Skeletal muscle cell (primary cell): ENCODE measurements at regions not wholly inside any gene's neighbourhood (a gene's known extent, or its start where the extent isn't known, plus 50 kb on each side); places are given as distances from the start of the nearest gene placed in this dataset.
A peak's percentile ranks its signal among the peaks of the same experiment; 100 is the strongest.
"Not testable (repeated sequence)": the region's sequence is repeated elsewhere in the genome, so short reads cannot be mapped to it uniquely, and the experiment has no call there.

Source experiments
- DNase-seq: peaks from one replicate; pipeline ENCODE4 v3.0.0-alpha.2; 2010; ENCODE audit warnings: low read depth
- H3K4me3 ChIP-seq: 2 replicates; pipeline ENCODE4 v1.5.1; 2011; ENCODE audit warnings: low read depth, mild to moderate bottlenecking, control low read depth, low read length, moderate library complexity

GRCh38 chr5:20972419-20972925 is 984.5 kb upstream of the CDH18 start:
- peak; percentile 24 for DNase-seq
- peak overlapping the region; percentile 38 for H3K4me3 ChIP-seq

DNA sequence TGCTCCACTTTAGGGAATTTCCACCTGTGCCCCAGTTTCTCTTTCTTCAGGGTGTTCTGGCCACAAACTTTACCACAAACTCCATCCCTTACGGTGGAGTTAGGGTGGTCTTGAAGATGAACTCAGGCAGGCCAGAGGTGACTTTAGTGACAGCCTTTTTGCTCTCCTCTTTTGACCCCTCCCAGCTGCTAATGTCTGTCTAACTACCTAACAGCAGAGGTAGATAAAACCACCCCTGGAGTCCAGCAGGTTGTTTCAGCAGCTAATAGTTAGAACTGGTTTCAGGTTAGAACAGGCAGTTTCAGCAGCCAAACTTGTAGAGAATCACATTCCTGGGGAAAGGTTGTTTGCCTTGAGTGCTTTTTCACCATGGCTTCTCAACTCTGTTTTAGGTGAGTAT is 971.3 kb upstream of the CDH18 start:
- no peak for DNase-seq
- H3K4me3 ChIP-seq, result no peak overlapping the region

DNA sequence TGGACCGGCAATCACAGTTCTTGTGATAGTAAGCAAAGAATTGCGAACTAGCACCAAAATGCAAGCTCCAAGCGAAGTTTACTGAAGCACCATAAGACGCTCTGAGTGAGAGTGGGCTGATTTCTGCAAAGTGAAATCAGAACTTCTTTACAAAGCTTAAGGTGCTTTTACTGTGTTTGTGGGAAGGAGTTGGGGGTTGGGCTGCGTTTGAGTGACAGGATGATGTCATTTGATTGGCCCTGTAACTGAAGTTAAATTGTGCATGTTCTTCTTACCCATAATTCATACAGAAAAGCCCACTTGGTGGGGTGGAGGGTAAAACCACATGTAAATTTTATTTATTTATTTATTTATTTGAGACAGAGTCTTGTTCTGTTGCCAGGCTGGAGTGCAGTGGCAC is 970.6 kb upstream of the CDH18 start:
- no peak for DNase-seq
- H3K4me3 ChIP-seq, result no peak overlapping the region

DNA sequence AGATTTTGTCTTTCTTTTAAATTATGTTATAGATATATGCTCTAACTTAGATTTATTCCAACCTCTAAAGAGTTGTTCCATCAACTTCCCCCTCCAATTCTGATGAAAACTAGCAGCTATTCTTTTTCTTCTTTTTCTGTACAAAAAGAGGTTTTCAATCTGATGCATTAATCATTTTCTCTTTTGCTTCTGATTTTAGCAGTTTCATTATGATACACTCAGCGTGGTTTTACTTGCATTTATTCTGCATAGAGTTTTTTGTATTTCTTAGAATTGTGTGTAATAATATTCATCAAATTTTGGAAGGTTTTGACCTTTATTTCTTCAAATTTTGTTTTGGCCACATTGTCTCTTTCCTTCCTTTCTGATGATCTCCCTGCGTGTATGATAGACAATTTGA is 968.1 kb upstream of the CDH18 start:
- DNase-seq, result no peak
- H3K4me3 ChIP-seq, result no peak overlapping the region

DNA sequence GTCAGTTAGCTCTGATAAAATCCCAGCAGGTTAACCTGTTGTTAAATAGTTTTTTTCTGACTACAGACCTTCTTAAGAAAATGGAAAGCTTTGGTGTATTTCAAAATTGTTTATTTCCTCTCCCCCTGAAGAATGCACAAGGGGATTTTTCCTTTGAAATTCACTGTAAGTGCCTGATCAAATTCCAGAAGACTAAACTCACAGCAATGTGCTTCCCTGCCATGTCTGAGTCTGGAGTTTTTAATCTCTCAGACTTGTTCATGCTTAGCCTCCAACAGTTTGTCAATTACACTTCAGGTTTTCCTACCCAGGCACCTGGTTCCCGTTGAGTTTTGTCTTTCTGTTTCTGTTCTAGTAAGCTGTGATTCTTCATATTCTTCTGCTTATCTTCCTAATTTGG is 961.6 kb upstream of the CDH18 start:
- no peak overlapping the region for H3K4me3 ChIP-seq
- DNase-seq, result no peak

- DNase-seq, H3K4me3 ChIP-seq: not testable (repeated sequence)
Observed at GRCh38 chr5:20943183-20943971, 955.4 kb upstream of the CDH18 start.

DNA sequence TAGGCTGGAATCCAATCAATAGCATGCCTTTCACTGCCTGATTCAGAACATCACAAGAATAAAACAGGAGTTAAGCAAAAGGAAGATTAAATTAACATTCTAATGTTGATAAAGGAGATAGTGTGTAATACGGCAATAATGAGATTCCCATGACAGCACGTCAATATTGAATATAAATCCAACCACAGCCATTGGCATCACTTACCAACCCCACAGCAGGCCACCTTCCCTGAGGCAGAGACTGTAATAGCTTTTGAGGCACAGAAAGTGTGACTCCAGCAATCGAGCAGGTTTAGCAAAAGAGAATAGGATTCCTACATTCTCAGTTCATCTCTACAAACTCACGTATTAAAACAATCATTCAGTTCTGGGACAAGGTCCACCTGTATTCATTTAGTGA is 954.6 kb upstream of the CDH18 start:
- DNase-seq, H3K4me3 ChIP-seq: not testable (repeated sequence)

GRCh38 chr5:20940786-20941185 is 952.8 kb upstream of the CDH18 start:
- DNase-seq, H3K4me3 ChIP-seq: not testable (repeated sequence)

- H3K4me3 ChIP-seq, DNase-seq: not testable (repeated sequence)
Observed at GRCh38 chr5:20890936-20891335, 902.9 kb upstream of the CDH18 start.

GRCh38 chr5:20875726-20876125 is 887.7 kb upstream of the CDH18 start:
- not testable (repeated sequence) for DNase-seq, H3K4me3 ChIP-seq

DNA sequence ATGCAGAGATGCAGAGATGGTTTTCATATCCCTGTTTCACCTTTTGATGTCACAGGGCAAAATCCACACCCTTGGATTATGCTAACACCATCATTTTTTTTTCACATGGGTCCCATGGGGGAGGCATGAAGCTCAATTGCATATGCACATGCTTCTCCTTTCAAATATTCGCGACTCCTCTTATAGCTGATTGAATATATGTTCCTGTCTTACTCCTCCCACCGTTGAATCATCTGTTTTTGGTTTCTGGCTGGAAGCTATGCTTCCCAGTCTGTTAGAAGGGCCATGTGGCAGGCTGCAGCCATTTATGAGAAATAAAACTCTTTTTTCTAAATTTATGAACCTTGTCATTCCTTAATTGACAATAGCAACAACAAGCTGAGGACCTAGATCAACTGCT is 877.9 kb upstream of the CDH18 start:
- DNase-seq, result not testable (repeated sequence)

DNA sequence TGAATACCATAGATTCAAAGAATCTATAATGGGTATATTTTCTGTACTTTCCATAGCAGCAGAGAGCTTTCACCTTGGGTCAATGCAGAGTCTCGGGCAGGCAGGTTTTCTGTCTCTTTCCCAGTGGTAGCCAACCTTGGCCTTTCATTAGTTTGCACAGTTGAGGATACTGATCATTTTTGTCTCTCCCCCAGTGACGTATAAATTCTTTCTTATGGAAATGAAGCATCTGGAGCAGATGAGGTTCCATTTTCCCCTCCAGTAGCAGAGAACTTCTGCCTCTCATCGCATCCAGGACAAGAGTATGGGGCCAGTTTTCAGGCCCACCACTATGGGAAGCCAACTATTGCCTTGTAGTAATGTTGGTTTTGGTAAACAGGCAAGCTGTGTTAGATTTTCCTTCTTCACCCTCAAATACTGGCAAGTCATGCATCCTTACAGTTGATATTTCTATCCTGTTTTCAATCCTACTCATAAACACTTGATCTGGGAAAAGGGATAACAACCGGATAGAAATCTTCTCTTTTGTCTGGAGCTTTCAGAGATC is 845.2 kb upstream of the CDH18 start:
- DNase-seq, result no peak
- H3K4me3 ChIP-seq, result no peak overlapping the region

More for the DNA sequence above, 877.9 kb upstream of the CDH18 start:
- H3K4me3 ChIP-seq, result not testable (repeated sequence)

- H3K4me3 ChIP-seq, result no peak overlapping the region
- no peak for DNase-seq
Observed at GRCh38 chr5:20832204-20833080, 844.4 kb upstream of the CDH18 start.

DNA sequence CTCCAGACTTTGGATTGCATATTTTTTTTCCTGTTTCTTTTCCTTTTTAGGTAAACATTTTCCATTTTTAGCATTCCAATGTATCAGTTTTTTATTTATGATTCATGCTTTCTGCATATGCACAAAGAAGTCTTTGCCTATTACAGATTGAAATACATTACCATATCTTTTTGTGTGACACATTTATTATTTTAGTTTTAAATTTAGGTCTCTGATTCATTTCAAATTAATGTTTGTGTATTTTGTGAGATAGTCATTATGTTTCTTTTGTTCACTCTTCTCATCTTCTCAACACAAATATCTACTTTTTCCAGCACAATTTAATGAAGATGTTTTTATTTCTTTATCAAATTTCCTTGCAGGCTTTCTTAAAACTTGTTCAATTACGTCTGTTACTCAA is 838.0 kb upstream of the CDH18 start:
- not testable (repeated sequence) for DNase-seq

GRCh38 chr5:20797216-20797615 is 809.2 kb upstream of the CDH18 start:
- DNase-seq, H3K4me3 ChIP-seq: not testable (repeated sequence)

More for the DNA sequence above, 838.0 kb upstream of the CDH18 start:
- not testable (repeated sequence) for H3K4me3 ChIP-seq

DNA sequence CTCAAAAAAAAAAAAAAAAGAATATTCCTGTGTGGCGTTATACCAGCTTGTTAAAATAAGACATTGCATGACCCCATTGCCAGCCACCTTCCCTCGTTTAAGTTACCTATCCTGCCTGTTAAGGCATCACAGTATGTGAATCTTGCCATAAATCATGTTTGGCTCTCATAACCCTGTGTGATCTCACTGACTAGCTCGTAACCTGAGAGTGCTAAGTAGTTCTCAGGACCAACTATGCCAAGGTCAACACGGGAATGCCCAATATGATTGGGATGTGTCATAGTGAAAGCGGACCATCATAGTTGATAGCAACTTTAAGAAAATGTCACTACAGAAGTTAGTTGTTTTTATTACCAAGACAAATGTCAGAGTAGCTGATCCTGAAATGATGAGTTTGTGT is 796.8 kb upstream of the CDH18 start:
- not testable (repeated sequence) for H3K4me3 ChIP-seq, DNase-seq

DNA sequence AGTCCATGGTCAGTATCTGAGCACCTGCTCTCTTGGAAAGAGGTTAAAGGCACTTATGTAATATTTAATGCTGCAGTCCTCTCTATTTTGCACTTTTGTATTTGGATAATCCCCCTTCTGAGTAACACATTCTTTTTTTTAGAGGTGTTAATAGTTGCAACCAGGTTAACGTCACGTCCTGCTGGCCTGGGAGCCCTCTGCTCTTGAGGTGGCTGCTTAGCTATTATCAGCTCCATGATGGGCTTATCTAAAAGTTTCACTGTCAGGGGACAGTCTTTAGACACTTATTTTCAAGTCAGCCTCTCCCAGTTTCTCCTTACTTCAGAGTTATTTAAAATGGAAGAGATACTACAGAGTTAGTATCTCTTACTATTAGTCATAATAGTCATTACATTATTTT is 795.5 kb upstream of the CDH18 start:
- H3K4me3 ChIP-seq, DNase-seq: not testable (repeated sequence)

- H3K4me3 ChIP-seq, DNase-seq: not testable (repeated sequence)
Observed at GRCh38 chr5:20771338-20771737, 783.3 kb upstream of the CDH18 start.

DNA sequence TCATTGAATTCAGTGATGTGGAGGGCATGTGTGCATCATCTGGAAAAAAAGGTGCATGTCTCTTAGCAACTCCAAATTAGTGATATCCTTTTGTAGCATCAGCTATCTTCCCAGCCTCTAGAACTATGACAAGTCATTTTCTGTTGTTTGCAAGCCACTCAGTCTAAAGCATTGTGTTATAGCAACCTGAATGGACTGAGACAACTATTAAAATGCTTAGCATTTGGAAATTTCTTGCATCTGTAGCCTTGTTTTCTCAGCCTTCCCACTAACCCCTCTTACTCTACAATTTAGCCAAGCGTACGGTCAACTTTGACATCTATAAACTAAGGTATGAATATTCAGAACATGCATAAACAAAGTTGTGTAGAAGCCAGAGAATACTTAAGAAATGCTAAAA is 777.1 kb upstream of the CDH18 start:
- not testable (repeated sequence) for DNase-seq, H3K4me3 ChIP-seq

GRCh38 chr5:20759459-20759858 is 771.5 kb upstream of the CDH18 start:
- H3K4me3 ChIP-seq, DNase-seq: not testable (repeated sequence)
